Stimulated activated CD4-positive, alpha-beta T cell treated with anti-CD3 and anti-CD28 coated beads, TNF-alpha, amount 100 ng/mL, for 24 hours (primary cell): ENCODE measurements at regions not wholly inside any gene's neighbourhood (a gene's known extent, or its start where the extent isn't known, plus 50 kb on each side); places are given as distances from the start of the nearest gene placed in this dataset.

Source experiments
- DNase-seq, 3 experiments: peaks; one replicate each; pipeline ENCODE4 v3.0.0-alpha.2; 2020; ENCODE audit warnings: low read depth in 3 of 3

- DNase-seq = no peak
Measured at GRCh38 chr16:5549802-5550201, 452.2 kb upstream of the EEF2KMT start.

GRCh38 chr16:5541356-5541755, 443.8 kb upstream of the EEF2KMT start:
- DNase-seq = no peak

DNA sequence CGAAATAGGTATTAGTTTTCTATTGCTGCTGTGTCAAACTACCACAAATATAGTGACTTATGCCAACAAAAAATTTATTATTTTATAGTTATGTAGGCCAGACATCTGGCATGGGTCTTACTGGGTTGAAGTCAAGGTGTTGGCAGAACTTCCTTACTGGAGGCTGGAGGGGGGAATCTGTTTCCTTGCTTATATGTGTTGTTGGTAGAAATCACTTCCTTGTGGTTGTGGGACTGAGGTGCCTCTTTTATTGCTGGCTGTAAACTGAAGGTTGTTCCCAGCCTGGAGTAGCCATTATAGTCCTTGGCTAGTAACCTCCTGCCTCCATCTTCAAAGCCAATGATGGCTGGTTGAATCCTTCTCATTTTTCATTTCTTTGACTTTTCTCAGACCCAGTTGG, 439.8 kb upstream of the EEF2KMT start:
- DNase-seq = no peak

GRCh38 chr16:5533321-5533888, 435.8 kb upstream of the EEF2KMT start:
- DNase-seq = no peak

DNA sequence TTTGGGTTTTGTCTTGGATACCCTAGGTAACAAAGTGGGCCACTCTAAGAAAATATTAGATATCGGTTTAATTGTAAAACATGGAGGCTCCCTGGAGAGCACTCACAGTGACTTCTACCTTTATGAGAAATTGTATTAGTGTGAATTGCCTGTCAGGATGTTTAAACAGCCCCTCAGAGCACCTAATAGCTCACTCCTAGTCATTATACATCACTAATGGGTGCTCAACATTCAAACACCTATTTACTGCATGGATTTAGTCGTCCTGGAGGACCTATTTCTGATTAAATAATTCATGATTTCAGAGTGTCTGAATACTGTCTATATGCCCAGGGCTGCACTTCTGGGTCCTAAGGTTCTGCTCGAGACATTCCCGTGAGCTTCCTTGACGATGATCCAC, 430.2 kb upstream of the EEF2KMT start:
- DNase-seq = no peak

GRCh38 chr16:5526826-5527225, 429.2 kb upstream of the EEF2KMT start:
- no peak for DNase-seq

- no peak for DNase-seq
Measured at GRCh38 chr16:5523829-5524228, 426.2 kb upstream of the EEF2KMT start.

DNA sequence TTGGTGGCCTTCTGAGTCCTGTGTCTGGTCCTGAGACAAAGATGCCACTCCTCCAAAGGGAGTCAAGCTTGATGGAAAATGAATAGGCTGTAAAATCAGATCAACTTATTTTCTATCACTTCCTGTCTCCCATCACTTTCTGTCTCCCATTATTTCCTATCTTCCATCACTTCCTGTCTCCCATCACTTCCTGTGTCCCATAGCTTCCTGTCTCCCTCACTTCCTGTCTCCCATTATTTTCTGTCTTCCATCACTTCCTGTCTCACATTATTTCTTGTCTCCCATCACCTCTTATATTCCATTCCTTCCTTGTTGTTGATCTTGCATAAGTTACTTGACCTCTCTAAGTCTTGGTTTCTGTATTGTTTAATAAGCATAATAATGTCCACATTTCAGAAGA, 418.5 kb upstream of the EEF2KMT start:
- DNase-seq = no peak

DNA sequence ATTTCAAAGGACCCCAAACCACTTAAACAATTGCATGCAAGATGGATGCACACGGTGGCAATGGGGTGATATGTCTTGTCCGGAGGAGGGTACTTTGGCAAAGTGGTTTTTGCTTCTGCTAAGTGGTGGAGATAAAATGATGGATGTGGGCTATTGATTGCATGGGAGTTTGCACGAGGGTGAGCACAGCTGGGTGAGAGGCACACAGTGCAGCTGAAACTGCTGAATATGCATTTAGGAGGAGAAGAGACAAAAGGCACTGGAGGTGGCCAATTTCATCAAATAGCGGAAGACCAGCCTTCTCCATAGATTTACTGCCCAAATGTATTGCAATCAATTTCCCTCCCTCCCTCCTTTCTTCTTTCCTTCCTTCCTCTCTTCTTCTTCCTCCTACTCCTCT, 414.4 kb upstream of the EEF2KMT start:
- DNase-seq = no peak

DNA sequence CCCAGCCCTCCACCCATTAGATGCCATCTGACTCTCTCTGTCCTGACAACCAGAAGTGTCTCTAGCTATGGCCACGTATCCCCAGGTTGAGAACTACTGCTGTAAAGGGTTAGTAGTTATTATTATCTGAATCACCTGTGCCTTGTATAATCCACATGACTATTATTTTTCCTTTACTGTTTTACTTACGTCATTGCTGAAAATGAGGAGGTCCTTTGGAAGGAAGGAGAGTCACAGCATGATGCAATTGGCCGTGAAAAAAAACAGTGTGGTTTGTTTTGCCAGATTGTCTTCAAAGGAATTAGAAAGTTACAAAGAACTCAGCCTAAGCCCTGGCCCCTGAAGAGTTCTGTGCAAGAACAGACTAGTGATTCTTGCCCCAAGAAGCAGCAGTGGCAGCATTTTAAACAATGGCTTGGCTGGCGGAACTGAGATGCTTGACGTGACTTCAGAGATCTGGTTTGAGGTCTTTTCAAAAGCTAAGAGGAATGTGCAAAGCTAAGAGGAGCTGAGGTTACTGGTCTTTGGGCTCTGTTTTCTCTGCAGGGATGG, 413.3 kb upstream of the EEF2KMT start:
- DNase-seq = no peak

DNA sequence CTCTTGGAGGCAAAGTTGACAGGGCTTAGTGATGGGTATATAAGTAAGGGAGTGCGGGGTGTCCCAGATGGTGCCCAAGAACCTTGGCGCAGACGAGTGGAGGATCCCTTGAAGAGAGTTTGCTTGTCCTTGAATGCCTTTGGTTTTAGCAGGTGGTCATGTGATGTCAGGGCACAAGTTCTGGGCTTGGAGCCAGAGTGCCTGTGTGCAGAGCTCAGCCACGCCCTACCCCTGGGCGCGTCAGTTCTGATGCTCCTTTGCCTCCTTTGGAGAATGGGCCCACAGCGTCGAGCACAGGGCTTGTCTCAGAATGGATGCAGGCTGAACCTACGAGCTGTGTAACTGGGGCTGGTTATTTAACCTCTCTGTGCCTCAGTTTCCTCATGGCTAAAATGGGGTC, 412.2 kb upstream of the EEF2KMT start:
- no peak for DNase-seq

GRCh38 chr16:5509336-5509735, 411.7 kb upstream of the EEF2KMT start:
- DNase-seq = no peak

- DNase-seq = no peak
Measured at GRCh38 chr16:5508371-5508770, 410.8 kb upstream of the EEF2KMT start.

- no peak for DNase-seq
Measured at GRCh38 chr16:5506021-5506420, 408.4 kb upstream of the EEF2KMT start.

DNA sequence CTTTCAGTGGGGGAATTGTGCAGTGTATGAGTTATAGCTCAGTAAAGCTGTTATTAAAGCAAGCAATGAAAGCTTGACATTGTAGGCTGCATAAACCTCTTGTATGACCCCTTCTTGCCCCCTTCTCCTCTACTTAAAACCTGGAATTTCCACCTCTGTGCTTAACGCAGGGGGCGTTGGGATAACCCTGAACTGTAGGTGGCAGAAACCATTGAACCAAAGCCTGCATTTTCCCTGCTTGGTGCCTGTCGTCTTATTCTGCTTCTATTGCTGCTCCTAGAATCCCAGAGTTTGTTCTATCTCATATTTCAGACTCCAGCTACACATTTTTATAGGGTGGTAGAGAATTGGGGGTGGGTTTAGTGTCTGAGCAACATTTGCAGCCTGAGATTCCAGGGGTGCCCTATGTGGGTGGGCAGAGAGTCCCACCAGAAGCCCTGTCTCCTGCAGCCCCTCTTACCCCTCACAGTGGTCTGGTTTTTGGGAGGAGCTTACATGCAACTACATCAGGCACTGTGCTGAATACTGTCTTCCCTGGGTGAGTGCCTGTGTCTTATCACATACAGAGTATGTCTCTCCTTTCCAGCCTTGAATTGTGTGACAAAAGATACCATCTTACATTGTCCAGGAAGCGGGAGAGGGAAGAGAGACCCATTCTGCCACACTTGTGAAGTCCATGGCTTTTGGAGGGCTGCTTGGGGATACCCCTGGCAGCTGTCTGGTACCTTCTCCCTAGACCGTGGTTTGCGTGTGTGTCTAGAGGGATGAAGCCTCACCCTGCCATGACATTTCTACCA, 407.7 kb upstream of the EEF2KMT start:
- no peak for DNase-seq

DNA sequence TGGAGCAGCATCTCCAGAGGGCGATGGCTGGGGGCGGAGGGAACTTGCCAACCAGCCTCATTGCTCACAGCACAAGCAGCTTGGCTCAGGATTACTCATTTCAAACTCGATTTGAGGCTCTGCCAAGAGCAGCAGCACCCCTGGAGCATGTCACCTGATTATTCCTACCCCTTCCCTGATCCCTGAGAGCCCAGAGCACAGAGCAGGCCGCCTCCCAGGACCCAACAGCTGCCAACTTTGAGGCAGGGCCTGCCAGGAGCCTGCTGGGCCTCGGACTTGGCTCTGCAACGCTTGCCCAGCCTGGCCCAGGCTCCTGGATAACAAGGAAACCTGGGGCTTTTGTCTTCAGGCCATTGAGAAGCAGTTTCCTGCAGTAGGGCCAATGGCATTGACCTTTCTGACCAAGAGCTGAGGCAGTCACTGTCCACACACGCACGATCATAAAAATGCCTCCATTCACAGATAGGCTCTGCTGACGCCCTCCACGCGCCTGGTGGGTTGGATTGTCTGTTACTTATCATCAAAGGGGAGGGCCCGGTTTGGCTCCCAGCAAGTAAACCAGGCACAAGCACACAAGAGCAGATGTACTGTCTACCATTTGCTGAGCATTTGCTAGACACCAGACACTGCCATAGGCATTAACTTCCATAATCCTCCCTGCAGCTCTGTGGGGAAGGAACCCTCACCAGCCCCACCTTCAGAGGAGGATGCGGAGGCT, 406.6 kb upstream of the EEF2KMT start:
- no peak for DNase-seq

- DNase-seq = no peak
Measured at GRCh38 chr16:5502944-5503343, 405.3 kb upstream of the EEF2KMT start.

- no peak for DNase-seq
Measured at GRCh38 chr16:5502467-5502869, 404.9 kb upstream of the EEF2KMT start.

DNA sequence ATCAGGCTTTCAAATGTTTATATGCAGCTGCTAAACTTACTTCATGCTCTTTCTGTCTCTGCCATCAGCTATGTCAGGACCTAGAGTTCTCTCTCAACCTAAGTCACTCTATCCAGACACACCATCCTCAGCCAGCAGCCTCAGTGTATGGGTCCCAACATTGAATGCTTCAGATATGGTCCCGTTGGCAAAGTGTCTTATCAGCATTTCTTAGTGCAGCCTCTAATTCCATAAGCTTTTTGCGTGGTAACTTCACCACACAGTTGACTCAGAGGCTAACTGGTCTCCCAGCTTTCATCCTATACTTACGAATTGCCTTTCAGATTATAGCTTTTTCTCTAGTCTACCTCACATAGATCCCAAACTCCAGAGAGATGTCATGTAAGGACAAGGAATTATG, 402.9 kb upstream of the EEF2KMT start:
- no peak for DNase-seq

DNA sequence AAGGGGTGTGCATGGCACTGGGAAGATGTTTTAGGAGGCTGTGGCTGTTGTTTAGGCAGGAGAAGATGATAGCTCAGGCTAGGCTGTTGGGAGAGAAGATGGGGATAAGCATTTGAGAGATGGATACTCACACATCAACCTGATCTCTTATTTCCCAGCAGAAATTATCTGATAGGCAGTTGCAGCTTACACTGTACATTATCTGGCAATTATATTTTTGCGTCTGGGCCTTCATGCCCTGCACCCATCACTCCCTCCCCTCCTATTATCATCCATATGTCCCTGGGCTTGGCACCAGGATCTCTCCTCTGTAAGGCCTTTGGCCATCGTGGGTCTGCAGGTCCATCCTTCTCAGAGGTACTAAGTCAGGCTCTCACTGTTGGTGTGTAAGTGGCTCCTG, 401.0 kb upstream of the EEF2KMT start:
- DNase-seq = no peak

DNA sequence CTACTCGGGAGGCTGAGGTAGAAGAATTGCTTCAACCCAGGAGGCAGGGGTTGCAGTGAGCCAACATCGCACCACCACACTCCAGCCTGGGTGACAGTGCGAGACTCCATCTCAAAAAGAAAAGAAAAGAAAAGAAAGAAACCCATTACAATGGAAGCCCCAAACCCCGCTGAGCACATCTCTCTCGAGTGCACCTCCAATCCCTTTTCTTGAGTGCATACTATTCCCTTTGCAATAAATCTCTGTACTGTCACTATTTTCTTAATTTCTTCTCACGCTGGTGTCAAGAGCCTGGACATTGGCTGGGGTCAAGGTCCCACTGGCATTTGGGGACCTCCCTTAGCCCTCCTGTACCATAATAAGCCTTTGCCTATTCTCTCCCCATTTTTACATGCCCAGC, 398.4 kb upstream of the EEF2KMT start:
- no peak for DNase-seq

DNA sequence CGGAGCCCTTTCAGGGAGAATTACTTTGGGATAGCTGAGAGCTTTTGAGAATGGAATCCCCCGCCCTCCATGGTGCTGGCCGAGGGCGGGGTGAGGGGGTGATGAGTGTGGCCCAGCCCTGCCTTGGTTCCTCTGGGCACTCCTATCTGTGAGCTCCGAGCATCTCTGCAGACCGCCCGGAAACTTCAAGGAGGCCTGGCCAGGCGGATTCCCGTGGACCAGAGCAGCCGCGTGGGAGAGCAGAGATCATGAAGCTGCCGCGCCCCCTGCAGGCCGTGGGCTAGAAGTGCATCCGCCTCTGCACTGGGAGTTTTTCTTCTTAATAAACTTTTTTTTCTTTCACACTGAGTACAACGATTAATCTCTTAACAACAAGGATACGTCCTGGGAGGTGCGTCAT, 392.9 kb upstream of the EEF2KMT start:
- DNase-seq = peak in 1 of 3 experiments; percentile 14

DNA sequence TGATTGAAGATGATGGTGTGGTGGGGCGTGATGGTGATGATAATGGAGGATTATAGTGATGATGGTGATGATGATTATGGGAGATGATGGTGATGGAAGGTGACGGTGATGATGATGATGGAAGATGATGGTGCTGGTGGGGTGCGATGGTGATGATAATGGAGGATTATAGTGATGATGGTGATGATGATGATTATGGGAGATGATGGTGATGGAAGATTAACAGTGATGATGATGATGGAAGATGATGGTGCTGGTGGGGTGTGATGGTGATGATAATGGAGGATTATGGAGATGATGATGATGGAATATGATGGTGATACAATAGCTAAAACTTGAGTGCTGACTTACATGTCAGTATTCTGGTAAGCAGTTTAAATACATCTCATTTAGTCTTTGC, 391.0 kb upstream of the EEF2KMT start:
- no peak for DNase-seq
